H9 (cell line): ENCODE measurements at regions not wholly inside any gene's neighbourhood (a gene's known extent, or its start where the extent isn't known, plus 50 kb on each side); places are given as distances from the start of the nearest gene placed in this dataset.

ENCODE experiments used
- DNase-seq: peaks from one replicate; pipeline ENCODE4 v3.0.0-alpha.2; 2017
- H2AFZ ChIP-seq: one replicate; pipeline ENCODE4 v1.6.1; 2013; ENCODE audit warnings: mild to moderate bottlenecking, low read length, control low read depth, moderate library complexity
- H2AK5ac ChIP-seq: 2 replicates; pipeline ENCODE4 v1.6.1; 2013; ENCODE audit warnings: low read length, control low read depth, mixed read lengths; ENCODE audit not compliant: insufficient read length
- H2BK120ac ChIP-seq: one replicate; pipeline ENCODE4 v1.6.1; 2013; ENCODE audit warnings: low read depth, mild to moderate bottlenecking, low read length, control low read depth, inconsistent platforms; ENCODE audit not compliant: poor library complexity, severe bottlenecking
- H2BK12ac ChIP-seq: 2 replicates; pipeline ENCODE4 v1.6.1; 2013; ENCODE audit warnings: low read length, control low read depth, mixed read lengths, low read depth; ENCODE audit not compliant: insufficient read length
- H2BK15ac ChIP-seq: 2 replicates; pipeline ENCODE4 v1.6.1; 2013; ENCODE audit warnings: low read depth, low read length, control low read depth
- H2BK20ac ChIP-seq: one replicate; pipeline ENCODE4 v1.6.1; 2013; ENCODE audit warnings: low read depth, mild to moderate bottlenecking, low read length, control low read depth, inconsistent platforms; ENCODE audit not compliant: poor library complexity, severe bottlenecking
- H2BK5ac ChIP-seq: 2 replicates; pipeline ENCODE4 v1.6.1; 2013; ENCODE audit warnings: low read length, control low read depth, mixed read lengths; ENCODE audit not compliant: insufficient read length
- H3K14ac ChIP-seq: 2 replicates; pipeline ENCODE4 v1.6.1; 2013; ENCODE audit warnings: low read length, control low read depth; ENCODE audit not compliant: insufficient read depth
- H3K18ac ChIP-seq: 2 replicates; pipeline ENCODE4 v1.6.1; 2013; ENCODE audit warnings: low read depth, mild to moderate bottlenecking, mixed read lengths, low read length, control low read depth; ENCODE audit not compliant: insufficient read length
- H3K23ac ChIP-seq: 2 replicates; pipeline ENCODE4 v1.6.1; 2013; ENCODE audit warnings: low read length, control low read depth, mixed read lengths, low read depth; ENCODE audit not compliant: insufficient read length
- H3K23me2 ChIP-seq: 2 replicates; pipeline ENCODE4 v1.6.1; 2013; ENCODE audit warnings: low read depth, mild to moderate bottlenecking, mixed read lengths, low read length, control low read depth; ENCODE audit not compliant: insufficient read length, poor library complexity, severe bottlenecking
- H3K27ac ChIP-seq: 2 replicates; pipeline ENCODE4 v1.5.1; 2013; ENCODE audit warnings: low read length, control low read depth, mixed read lengths, low read depth; ENCODE audit not compliant: insufficient read length
- H3K27me3 ChIP-seq: 2 replicates; pipeline ENCODE4 v1.6.1; 2013; ENCODE audit warnings: low read length, control low read depth, inconsistent platforms; ENCODE audit not compliant: insufficient read depth
- H3K4ac ChIP-seq: 2 replicates; pipeline ENCODE4 v1.6.1; 2013; ENCODE audit warnings: low read depth, mild to moderate bottlenecking, control low read depth, inconsistent platforms, low read length, moderate library complexity
- H3K4me1 ChIP-seq: 2 replicates; pipeline ENCODE4 v1.6.1; 2013; ENCODE audit warnings: low read length, control low read depth, inconsistent platforms; ENCODE audit not compliant: insufficient read depth
- H3K4me2 ChIP-seq: 2 replicates; pipeline ENCODE4 v1.6.1; 2013; ENCODE audit warnings: low read length, control low read depth, mixed read lengths; ENCODE audit not compliant: insufficient read length, insufficient read depth
- H3K56ac ChIP-seq: 2 replicates; pipeline ENCODE4 v1.6.1; 2013; ENCODE audit warnings: low read depth, mild to moderate bottlenecking, mixed read lengths, low read length, control low read depth; ENCODE audit not compliant: insufficient read length
- H3K79me1 ChIP-seq: 2 replicates; pipeline ENCODE4 v1.6.1; 2013; ENCODE audit warnings: low read depth, mild to moderate bottlenecking, moderate library complexity, low read length, control low read depth, inconsistent platforms; ENCODE audit not compliant: insufficient read depth, poor library complexity, severe bottlenecking
- H3K79me2 ChIP-seq: 2 replicates; pipeline ENCODE4 v1.6.1; 2013; ENCODE audit warnings: low read length, control low read depth, inconsistent platforms; ENCODE audit not compliant: insufficient read depth
- H3K9ac ChIP-seq: 2 replicates; pipeline ENCODE4 v1.6.1; 2013; ENCODE audit warnings: low read length, control low read depth, mixed read lengths; ENCODE audit not compliant: insufficient read length; ENCODE audit errors: extremely low read depth
- H3K9me3 ChIP-seq: one replicate; pipeline ENCODE4 v1.6.1; 2013; ENCODE audit warnings: low read depth, low read length, inconsistent platforms; ENCODE audit not compliant: control insufficient read depth
- H3T11ph ChIP-seq: one replicate; pipeline ENCODE4 v1.6.1; 2013; ENCODE audit warnings: mild to moderate bottlenecking, low read length, control low read depth, inconsistent platforms
- H4K20me1 ChIP-seq: one replicate; pipeline ENCODE4 v1.6.1; 2013; ENCODE audit not compliant: control insufficient read depth, insufficient read length, insufficient read depth
- H4K5ac ChIP-seq: 2 replicates; pipeline ENCODE4 v1.6.1; 2013; ENCODE audit warnings: low read depth, mild to moderate bottlenecking, mixed read lengths, low read length, control low read depth; ENCODE audit not compliant: insufficient read length
- H4K8ac ChIP-seq: replicated peaks from 2 replicates; pipeline ENCODE4 v1.6.1; 2013; ENCODE audit warnings: low read length, control low read depth, mixed read lengths, low read depth; ENCODE audit not compliant: insufficient read length
- H4K91ac ChIP-seq: 2 replicates; pipeline ENCODE4 v1.6.1; 2013; ENCODE audit warnings: low read depth, mild to moderate bottlenecking, moderate library complexity, mixed read lengths, low read length, control low read depth; ENCODE audit not compliant: insufficient read length
- H3K27ac Mint-ChIP-seq, 3 experiments: 2 replicates in 2 of 3; 3 replicates in 1 of 3; pipeline ENCODE4 v1.8.0; 2020 to 2021; ENCODE audit warnings: mixed read lengths in 3 of 3, mild to moderate bottlenecking in 1 of 3, moderate library complexity in 1 of 3
- H3K27me3 Mint-ChIP-seq: 2 replicates; pipeline ENCODE4 v1.8.0; 2021; ENCODE audit warnings: low read depth, mild to moderate bottlenecking, moderate library complexity, mixed read lengths
- H3K36me3 Mint-ChIP-seq, 3 experiments: 2 replicates in 2 of 3; 3 replicates in 1 of 3; pipeline ENCODE4 v1.8.0; 2020 to 2021; ENCODE audit warnings: low read depth in 3 of 3, mixed read lengths in 3 of 3; ENCODE audit not compliant: insufficient read depth in 1 of 3
- H3K4me1 Mint-ChIP-seq, 2 experiments: 2 replicates each; pipeline ENCODE4 v1.8.0; 2020; ENCODE audit warnings: mixed read lengths in 2 of 2
- H3K4me3 Mint-ChIP-seq, 2 experiments: 2 replicates in 1 of 2; 3 replicates in 1 of 2; pipeline ENCODE4 v1.8.0; 2020 to 2021; ENCODE audit warnings: mild to moderate bottlenecking in 2 of 2, mixed read lengths in 2 of 2, moderate library complexity in 1 of 2
- H3K9me3 Mint-ChIP-seq, 2 experiments: 2 replicates in 1 of 2; 3 replicates in 1 of 2; pipeline ENCODE4 v1.8.0; 2020; ENCODE audit warnings: mild to moderate bottlenecking in 2 of 2, mixed read lengths in 2 of 2, moderate library complexity in 1 of 2
- WGBS: extraction: QIAGEN DNeasy Blood & Tissue Kit; methylation state at CpG from one replicate; pipeline ENCODE4 v1.1.7; 2013; ENCODE audit warnings: missing lambda C conversion rate, low lambda C conversion rate, mixed read lengths; ENCODE audit not compliant: insufficient read length; ENCODE audit errors: extremely low coverage; 5-methylcytosine and 5-hydroxymethylcytosine counted together
- TF ChIP-seq, protein P1 (sequence below): fragments of 200-600 bp; sonication (generic); conservative IDR thresholded peaks from 3 replicates; pipeline ENCODE4 v1.8.0; 2021; ENCODE audit warnings: antibody characterized with exemption, mild to moderate bottlenecking

DNA sequence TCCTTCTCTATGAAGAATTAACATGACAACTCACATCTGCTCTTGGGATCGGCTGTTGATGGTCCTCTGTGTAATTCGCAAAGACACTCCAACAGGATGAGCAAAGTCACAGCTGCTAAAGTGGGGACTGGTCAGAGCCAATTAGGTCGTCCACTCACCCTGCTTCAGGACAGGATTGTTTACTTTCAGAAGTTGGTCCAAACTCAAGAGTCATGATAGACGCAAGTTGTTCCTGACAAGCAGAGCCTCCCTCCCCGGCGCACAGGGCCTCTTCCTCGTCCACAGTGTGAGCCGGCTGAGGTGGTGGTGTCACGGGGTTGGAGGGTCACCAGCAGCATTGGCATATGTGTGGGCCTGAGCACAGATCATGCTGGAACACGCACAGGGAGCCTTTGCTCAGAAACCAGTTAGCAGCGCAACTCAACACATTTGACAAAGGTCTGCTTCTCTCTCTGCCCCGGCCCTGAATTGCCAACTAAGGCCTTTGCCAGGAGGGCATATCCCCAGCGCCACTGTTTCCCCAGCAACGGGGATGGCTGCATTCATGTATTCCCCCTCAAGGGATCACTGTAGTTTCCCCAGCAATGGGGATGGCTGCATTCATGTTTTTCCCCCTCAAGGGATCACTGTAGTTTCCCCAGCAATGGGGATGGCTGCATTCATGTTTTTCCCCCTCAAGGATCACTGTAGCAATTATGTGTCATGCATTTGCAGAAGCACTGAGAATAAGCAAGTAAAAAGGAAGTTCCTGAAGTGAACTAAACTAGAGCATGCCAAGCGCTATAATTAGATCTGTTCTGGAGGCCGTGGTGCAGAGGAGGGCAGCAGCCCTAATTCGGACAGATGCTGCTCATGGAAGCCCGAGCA lies 111.7 kb downstream of the THBS2 start:
- Histone ChIP-seq H3K56ac (no peak overlapping the region), H4K5ac (no peak overlapping the region), H2BK120ac (no peak overlapping the region), H3K23me2 (no peaks in the 10 kb centered on the region), H2BK5ac (no peak overlapping the region), H2BK15ac (no peak overlapping the region), H4K20me1 (no peaks in the 10 kb centered on the region), H3K4me1 (no peaks in the 10 kb centered on the region; the same call in 1 of the 2 replicates), H4K91ac (no peak overlapping the region), H3T11ph (no peak overlapping the region), H2AK5ac (no peak overlapping the region), H3K79me2 (no peaks in the 10 kb centered on the region), H3K9me3 (no peaks in the 10 kb centered on the region), H3K4ac (no peak overlapping the region), H2AFZ (no peak overlapping the region), H3K27ac (no peak overlapping the region), H3K18ac (no peak overlapping the region), H3K27me3 (no peaks in the 10 kb centered on the region), H3K4me2 (no peak overlapping the region), H3K9ac (no peak overlapping the region), H4K8ac (no peak overlapping the region), H2BK20ac (no peak overlapping the region), H3K14ac (no peak overlapping the region), H3K23ac (no peak overlapping the region), H3K79me1 (no peaks in the 10 kb centered on the region), H2BK12ac (no peak overlapping the region)
- Mint-ChIP-seq H3K36me3 (peaks cover 0 to 4% (median 0%) of the 10 kb centered on the region in 3 experiments; a peak in 2 of 7 replicates), H3K9me3 (peaks cover 3 to 7% of the 10 kb centered on the region in 2 experiments; a peak in 4 of 5 replicates), H3K27me3 (no peaks in the 10 kb centered on the region; the same call in 1 of the 2 replicates), H3K4me1 (peaks cover 0 to 8% of the 10 kb centered on the region in 2 experiments; a peak in 2 of 4 replicates), H3K4me3 (no peak overlapping the region), H3K27ac (no peak overlapping the region; a peak in 1 of 7 replicates)
- DNase-seq: no peak
- WGBS: no CpG with 5 or more reads among the region's 18 CpGs
- TF ChIP-seq, protein P1, sequence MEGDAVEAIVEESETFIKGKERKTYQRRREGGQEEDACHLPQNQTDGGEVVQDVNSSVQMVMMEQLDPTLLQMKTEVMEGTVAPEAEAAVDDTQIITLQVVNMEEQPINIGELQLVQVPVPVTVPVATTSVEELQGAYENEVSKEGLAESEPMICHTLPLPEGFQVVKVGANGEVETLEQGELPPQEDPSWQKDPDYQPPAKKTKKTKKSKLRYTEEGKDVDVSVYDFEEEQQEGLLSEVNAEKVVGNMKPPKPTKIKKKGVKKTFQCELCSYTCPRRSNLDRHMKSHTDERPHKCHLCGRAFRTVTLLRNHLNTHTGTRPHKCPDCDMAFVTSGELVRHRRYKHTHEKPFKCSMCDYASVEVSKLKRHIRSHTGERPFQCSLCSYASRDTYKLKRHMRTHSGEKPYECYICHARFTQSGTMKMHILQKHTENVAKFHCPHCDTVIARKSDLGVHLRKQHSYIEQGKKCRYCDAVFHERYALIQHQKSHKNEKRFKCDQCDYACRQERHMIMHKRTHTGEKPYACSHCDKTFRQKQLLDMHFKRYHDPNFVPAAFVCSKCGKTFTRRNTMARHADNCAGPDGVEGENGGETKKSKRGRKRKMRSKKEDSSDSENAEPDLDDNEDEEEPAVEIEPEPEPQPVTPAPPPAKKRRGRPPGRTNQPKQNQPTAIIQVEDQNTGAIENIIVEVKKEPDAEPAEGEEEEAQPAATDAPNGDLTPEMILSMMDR: no peak
